CD4-positive, alpha-beta T cell (primary cell): ENCODE measurements at regions not wholly inside any gene's neighbourhood (a gene's known extent, or its start where the extent isn't known, plus 50 kb on each side); places are given as distances from the start of the nearest gene placed in this dataset.

Source experiments
- ATAC-seq: fragments of 200-7000 bp; cut with Tn5 transposase; one replicate; pipeline ENCODE4 v1.10.0; 2022; ENCODE audit warnings: mild to moderate bottlenecking; ENCODE audit not compliant: poor library complexity
- CTCF ChIA-PET: fragments of 350-600 bp; sonication (Branson Sonifier 250); formaldehyde crosslinking; loops from one replicate; lab custom pipeline; 2021; ENCODE audit warnings: antibody characterized with exemption, inconsistent platforms; lab: Charles Lee
- POLR2A ChIA-PET: fragments of 350-600 bp; sonication (Branson Sonifier 250); formaldehyde crosslinking; loops from one replicate; lab custom pipeline; 2021; ENCODE audit warnings: antibody characterized with exemption, inconsistent platforms; lab: Charles Lee
- DNase-seq, 14 experiments: peaks; one replicate each; pipeline ENCODE4 v3.0.0-alpha.2; 2013 to 2020; ENCODE audit warnings: mixed read lengths in 2 of 14
- H3K27ac ChIP-seq, 2 donors: one replicate each; pipeline versions ENCODE4 v1.5.1 to v1.7.0; 2013; ENCODE audit warnings: low read length in 2 of 2, low read depth in 1 of 2, mild to moderate bottlenecking in 1 of 2
- H3K27me3 ChIP-seq, 2 experiments: 1 replicate in 1 of 2; 2 replicates in 1 of 2; pipeline versions ENCODE4 v1.6.1 to v1.7.0; 2013; ENCODE audit warnings: low read length in 2 of 2, control low read depth in 1 of 2, mild to moderate bottlenecking in 1 of 2, moderate library complexity in 1 of 2; ENCODE audit not compliant: insufficient read depth in 2 of 2, control insufficient read depth in 1 of 2
- H3K36me3 ChIP-seq: one replicate; pipeline ENCODE4 v1.6.1; 2013; ENCODE audit warnings: low read length, control low read depth; ENCODE audit not compliant: insufficient read depth
- H3K4me1 ChIP-seq: one replicate; pipeline ENCODE4 v1.6.1; 2013; ENCODE audit warnings: low read length, control low read depth; ENCODE audit not compliant: insufficient read depth
- H3K4me3 ChIP-seq: one replicate; pipeline ENCODE4 v1.5.1; 2013; ENCODE audit warnings: mild to moderate bottlenecking, low read length, moderate library complexity
- H3K9me3 ChIP-seq, 2 experiments: 1 replicate in 1 of 2; 2 replicates in 1 of 2; pipeline versions ENCODE4 v1.6.1 to v1.7.0; 2013; ENCODE audit warnings: low read length in 2 of 2, mild to moderate bottlenecking in 2 of 2, control low read depth in 1 of 2, moderate library complexity in 1 of 2; ENCODE audit not compliant: control insufficient read depth in 1 of 2, insufficient read depth in 1 of 2
- H3K27ac Mint-ChIP-seq: one replicate; pipeline ENCODE4 v1.8.0; 2020; ENCODE audit warnings: mixed read lengths
- H3K27me3 Mint-ChIP-seq: one replicate; pipeline ENCODE4 v1.8.0; 2021; ENCODE audit warnings: mixed read lengths
- H3K36me3 Mint-ChIP-seq: one replicate; pipeline ENCODE4 v1.8.0; 2021; ENCODE audit warnings: low read depth, mixed read lengths
- H3K4me1 Mint-ChIP-seq: one replicate; pipeline ENCODE4 v1.8.0; 2021; ENCODE audit warnings: low read depth, mixed read lengths
- H3K4me3 Mint-ChIP-seq: one replicate; pipeline ENCODE4 v1.8.0; 2020; ENCODE audit warnings: mild to moderate bottlenecking, mixed read lengths
- H3K9me3 Mint-ChIP-seq: one replicate; pipeline ENCODE4 v1.8.0; 2020; ENCODE audit warnings: mixed read lengths
- intact Hi-C, 2 experiments: fragments of 100-400 bp; cut with DNase I in 1 of 2; cut with micrococcal nuclease in 1 of 2; formaldehyde crosslinking; loops; one replicate each; pipeline versions ENCODE4 v1.15.1 to v1.9.0; 2023 to 2025; cut with DNase I, micrococcal nuclease
- TF ChIP-seq, protein P1 (sequence below): fragments of 200-600 bp; IDR thresholded peaks from one replicate; pipeline ENCODE4 v1.8.0; 2022; ENCODE audit warnings: antibody characterized with exemption, mild to moderate bottlenecking

- intact Hi-C loops, result no loop called here
- no peak overlapping the region for H3K4me3 ChIP-seq
- H3K36me3 ChIP-seq, result no peaks in the 10 kb centered on the region
- POLR2A ChIA-PET, result no interaction called here
- Mint-ChIP-seq H3K36me3 (no peaks in the 10 kb centered on the region), H3K27me3 (no peaks in the 10 kb centered on the region), H3K4me3 (no peak overlapping the region), H3K4me1 (no peaks in the 10 kb centered on the region), H3K9me3 (peaks cover under 1% of the 10 kb centered on the region), H3K27ac (no peak overlapping the region)
- CTCF ChIA-PET, result no interaction called here
- no peak for ATAC-seq
- DNase-seq, result no peak
- TF ChIP-seq, protein P1, sequence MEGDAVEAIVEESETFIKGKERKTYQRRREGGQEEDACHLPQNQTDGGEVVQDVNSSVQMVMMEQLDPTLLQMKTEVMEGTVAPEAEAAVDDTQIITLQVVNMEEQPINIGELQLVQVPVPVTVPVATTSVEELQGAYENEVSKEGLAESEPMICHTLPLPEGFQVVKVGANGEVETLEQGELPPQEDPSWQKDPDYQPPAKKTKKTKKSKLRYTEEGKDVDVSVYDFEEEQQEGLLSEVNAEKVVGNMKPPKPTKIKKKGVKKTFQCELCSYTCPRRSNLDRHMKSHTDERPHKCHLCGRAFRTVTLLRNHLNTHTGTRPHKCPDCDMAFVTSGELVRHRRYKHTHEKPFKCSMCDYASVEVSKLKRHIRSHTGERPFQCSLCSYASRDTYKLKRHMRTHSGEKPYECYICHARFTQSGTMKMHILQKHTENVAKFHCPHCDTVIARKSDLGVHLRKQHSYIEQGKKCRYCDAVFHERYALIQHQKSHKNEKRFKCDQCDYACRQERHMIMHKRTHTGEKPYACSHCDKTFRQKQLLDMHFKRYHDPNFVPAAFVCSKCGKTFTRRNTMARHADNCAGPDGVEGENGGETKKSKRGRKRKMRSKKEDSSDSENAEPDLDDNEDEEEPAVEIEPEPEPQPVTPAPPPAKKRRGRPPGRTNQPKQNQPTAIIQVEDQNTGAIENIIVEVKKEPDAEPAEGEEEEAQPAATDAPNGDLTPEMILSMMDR, result no peak
- no peaks in the 10 kb centered on the region for H3K4me1 ChIP-seq
- H3K9me3 ChIP-seq, result peaks cover 0 to 8% of the 10 kb centered on the region in 2 experiments
- H3K27me3 ChIP-seq, result no peaks in the 10 kb centered on the region
- no peak overlapping the region for H3K27ac ChIP-seq
These were observed 334.7 kb upstream of the CELF4 start for GRCh38 chr18:37900326-37900725.

DNA sequence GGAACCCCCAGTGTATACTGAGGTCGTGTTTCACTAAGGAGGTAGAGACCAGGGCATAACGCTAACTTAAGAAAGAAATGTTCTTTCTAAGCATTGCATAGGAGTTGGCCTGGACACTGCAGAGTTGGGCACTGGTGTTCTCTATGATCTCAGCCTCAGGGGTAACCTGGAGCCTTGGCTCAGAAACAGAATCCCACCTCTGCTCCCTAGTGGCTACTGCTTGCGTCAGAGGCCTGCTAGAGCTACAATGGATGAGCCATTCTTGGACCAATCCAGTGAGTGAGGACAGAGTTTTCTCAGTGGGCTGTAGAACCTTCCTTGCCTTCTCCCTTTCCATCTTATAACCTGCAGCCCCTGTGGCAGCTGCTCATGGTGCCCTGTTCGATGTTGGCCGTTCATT, 324.4 kb upstream of the CELF4 start:
- no peak overlapping the region for H3K27ac ChIP-seq
- ATAC-seq (no peak), DNase-seq (no peak)
- intact Hi-C loops, result no loop called here
- H3K4me1 ChIP-seq, result no peaks in the 10 kb centered on the region
- no peaks in the 10 kb centered on the region for H3K27me3 ChIP-seq
- H3K9me3 ChIP-seq, result peaks cover 0 to 3% of the 10 kb centered on the region in 2 experiments
- Mint-ChIP-seq H3K27ac (no peak overlapping the region), H3K27me3 (no peaks in the 10 kb centered on the region), H3K4me3 (no peak overlapping the region), H3K9me3 (peaks cover 8% of the 10 kb centered on the region), H3K4me1 (no peaks in the 10 kb centered on the region), H3K36me3 (no peaks in the 10 kb centered on the region)
- POLR2A ChIA-PET, result no interaction called here
- H3K36me3 ChIP-seq, result no peaks in the 10 kb centered on the region
- H3K4me3 ChIP-seq, result no peak overlapping the region
- TF ChIP-seq, protein P1, result no peak
- CTCF ChIA-PET, result no interaction called here

GRCh38 chr18:37874721-37875120, 309.1 kb upstream of the CELF4 start:
- Mint-ChIP-seq H3K9me3 (peaks cover 3% of the 10 kb centered on the region), H3K36me3 (no peaks in the 10 kb centered on the region), H3K4me3 (no peak overlapping the region), H3K27ac (no peak overlapping the region), H3K27me3 (no peaks in the 10 kb centered on the region), H3K4me1 (no peaks in the 10 kb centered on the region)
- Histone ChIP-seq H3K9me3 (peaks cover 0 to 4% of the 10 kb centered on the region in 2 experiments), H3K4me1 (no peaks in the 10 kb centered on the region), H3K4me3 (no peak overlapping the region), H3K27me3 (no peaks in the 10 kb centered on the region), H3K36me3 (no peaks in the 10 kb centered on the region), H3K27ac (no peak overlapping the region)
- ATAC-seq, result no peak
- ChIA-PET POLR2A (no interaction called here), CTCF (no interaction called here)
- DNase-seq, result no peak
- intact Hi-C loops, result no loop called here
- TF ChIP-seq, protein P1, result no peak
